ENCODE measurements at regions not wholly inside any gene's neighbourhood (a gene's known extent, or its start where the extent isn't known, plus 50 kb on each side); places are given as distances from the start of the nearest gene placed in this dataset.
"Not testable (repeated sequence)": the region's sequence is repeated elsewhere in the genome, so short reads cannot be mapped to it uniquely, and the experiment has no call there.

DNA sequence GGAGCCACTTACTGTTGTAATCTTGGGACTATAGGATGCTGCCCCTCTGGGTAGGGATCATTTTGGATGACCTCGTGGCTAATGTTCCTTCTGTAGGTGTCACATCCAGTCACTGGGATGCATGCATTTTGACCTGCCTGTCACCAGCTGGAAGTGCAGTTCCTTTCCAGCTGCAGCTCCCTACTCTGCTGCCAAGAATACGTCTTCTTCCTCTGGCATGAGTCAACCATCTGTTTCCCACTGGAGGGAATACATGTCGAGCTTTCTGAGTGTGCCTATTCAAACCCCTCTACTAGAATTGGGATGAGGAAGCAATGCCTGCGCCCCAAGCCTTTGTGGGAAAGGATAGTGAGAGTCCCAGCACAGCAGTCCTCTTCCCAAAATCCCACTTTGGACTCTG, 415.5 kb upstream of the ADAMTS5 start:
- no peak for DNase-seq

DNA sequence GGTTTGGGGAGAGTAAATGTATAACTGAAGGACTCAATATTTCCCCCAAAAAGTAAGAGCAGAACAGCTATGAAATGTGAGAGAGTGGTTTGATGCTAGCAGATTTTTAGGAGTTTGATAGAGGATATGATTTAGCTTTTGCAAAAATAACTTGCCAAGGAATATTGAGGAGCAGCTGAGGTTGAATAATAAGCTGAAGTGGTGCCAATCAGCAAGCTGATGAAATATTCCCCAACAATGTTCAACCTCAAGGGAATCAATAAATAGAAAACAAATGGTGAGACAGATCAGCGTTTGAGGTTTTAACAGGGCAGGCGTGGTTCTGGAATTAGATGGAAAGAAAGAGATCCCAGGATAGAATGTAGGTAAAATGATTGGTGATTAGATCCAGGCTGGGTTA, 413.4 kb upstream of the ADAMTS5 start:
- DNase-seq = no peak

DNA sequence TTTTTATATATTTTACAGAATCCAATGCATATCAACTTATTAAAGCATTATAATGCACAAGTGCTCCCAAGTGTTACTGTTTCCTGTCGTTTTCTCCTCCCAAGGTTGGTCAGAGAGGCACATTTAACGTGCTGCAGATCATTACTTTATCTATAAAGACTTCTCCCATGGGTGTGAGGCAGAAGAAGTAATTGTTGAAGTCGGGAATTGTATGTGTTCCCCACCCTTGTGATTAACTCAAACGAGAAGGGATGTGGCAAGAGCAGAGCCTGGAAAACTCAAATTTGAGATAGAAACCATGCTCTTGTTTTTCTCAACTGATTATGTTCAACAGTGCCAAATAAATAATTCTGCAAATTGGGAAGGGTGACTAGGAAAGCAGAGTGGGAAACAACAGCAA, 412.5 kb upstream of the ADAMTS5 start:
- DNase-seq = no peak

DNA sequence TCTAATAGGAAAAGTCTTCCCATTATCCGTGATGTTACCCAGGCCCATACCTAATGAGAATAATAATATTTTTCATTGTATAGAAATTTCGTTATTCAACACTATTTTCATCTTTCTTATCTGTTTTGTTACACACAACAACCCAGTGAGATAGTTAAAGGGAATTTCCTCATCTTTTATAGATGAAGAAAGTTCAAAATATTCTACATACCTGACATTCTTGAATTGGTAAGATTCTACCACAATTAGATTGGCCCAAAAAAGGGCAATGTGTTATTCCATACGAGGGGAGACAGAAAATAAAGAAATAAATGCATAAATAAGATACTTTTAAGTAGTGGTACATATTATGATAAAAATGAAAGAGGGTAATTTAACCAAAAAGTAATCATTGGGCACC, 405.5 kb upstream of the ADAMTS5 start:
- no peak for DNase-seq

DNA sequence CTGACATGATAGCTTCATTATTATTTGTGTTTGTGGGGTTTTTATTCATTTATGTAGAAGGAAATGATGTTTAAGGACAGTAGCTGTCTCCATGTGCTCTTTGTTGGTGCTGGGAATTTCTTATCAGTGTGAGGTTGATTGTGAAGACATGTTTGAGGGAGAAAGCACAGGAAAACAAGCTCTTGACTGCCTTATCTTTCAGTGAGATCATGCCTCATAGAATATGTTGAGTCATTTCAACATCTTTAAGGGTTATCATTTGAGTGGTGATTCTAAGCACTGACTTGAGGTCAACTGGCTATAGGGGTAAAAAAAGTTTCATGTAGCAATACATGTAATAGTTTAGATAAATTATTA, 405.1 kb upstream of the ADAMTS5 start:
- DNase-seq = no peak

DNA sequence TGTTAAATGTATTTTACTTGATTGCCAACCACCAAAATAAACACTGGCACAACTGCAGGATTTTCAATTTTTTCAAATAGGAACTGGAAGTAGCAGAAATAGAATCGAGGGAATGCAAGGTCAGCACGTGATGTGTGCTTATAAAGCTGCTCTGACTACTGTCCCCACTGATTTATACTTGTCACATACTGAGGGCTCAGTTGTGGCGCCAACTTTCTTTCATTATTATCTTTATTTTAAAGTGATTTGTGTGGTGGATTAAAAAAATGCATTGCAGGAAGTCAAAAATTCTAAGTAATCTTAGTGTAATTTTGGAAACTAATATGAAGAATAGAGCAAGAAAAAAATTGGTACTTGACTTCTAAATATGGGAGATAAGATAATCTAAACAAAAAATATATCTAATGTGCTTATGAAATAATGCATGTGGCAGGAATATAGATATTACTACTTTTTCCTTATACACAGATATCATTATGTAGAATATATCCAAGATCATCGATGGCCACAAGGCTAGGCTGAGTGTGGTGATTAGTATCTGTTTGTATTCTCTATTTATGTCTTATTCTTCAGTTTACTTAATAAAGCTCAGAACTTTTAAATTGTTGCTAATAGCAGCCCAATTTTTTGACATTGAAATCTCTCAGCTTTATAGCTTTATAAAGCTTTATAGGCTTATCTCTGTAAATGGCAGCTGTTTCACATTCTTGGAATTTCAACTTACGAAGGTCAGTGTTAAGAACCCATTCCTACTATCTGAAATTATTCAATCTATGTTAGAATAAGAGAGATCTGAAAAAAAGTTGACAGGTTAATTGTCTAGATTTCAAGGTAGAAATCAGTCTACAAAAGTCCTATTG, 404.5 kb upstream of the ADAMTS5 start:
- DNase-seq = no peak

DNA sequence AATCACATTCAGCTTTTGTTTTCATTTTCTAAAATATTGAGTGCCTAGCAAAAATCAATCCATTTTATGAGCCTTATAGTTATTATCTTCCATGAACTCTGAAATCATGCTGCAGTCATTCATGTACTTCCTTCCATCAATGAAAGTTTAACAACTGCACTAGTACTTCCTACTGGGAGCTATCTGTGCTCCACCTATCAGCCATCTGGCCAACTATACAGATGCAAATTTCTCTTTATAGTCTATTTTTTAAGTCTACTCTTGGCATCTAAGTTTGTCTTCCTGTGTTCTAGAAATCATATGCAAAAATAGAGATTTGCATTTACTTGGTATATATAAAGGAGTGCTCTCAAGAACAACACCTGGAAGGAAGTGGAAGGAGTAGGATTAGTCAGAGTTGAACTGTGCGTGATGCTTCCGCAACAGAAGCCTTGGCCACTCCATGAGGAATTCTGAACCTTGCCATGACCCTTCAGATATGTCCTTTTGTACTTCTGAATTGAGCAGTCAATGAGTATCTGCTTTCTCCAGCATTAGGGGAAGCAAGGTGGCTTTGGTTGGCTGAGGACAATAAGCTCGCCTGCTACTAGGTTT, 403.2 kb upstream of the ADAMTS5 start:
- no peak for DNase-seq

DNA sequence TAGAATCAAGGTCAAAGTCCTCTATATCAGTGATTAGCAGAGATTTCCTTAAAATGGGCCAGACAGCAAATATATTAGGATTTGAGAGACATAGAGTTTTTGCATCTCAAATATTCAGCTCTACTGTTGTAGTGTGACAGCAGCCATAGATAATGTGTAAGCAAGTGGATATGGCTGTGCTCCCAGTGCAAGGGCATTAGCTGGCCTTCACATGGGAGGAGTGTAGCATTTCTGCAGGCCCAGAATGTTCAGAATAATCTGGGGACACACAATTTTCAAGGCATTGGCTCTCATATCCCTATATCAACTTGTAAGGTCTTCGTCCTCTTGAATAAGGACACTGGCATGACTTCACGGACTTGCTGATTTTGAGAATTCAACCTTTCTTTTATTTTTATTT, 402.3 kb upstream of the ADAMTS5 start:
- DNase-seq = no peak

DNA sequence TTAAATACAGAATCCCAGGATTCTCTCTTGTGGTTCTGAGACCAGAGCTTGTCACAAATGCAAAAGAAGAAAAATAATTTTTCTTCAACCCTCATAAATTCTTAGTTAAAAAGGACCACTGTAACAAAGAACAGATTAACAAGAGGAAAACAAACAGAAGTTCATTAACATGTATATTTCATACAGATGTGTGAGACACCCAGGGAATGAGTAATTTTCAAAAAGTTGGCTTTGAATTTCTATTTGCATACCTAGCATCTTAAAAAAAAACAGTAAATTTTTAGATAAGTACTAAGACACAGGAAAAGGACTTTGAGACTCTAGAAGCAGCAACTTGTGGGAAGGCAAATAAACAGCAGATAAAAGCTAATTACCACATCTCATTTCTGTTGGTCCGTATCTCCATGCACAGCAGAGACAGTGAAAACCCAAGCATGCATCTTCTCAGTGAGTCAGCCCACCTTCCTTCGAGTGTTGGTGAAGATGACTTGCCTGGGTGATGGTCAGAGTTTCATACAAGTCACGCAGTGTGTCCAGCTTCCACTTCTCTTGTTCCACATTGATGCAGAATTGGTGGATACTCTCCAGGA, 399.9 kb upstream of the ADAMTS5 start:
- no peak for DNase-seq

DNA sequence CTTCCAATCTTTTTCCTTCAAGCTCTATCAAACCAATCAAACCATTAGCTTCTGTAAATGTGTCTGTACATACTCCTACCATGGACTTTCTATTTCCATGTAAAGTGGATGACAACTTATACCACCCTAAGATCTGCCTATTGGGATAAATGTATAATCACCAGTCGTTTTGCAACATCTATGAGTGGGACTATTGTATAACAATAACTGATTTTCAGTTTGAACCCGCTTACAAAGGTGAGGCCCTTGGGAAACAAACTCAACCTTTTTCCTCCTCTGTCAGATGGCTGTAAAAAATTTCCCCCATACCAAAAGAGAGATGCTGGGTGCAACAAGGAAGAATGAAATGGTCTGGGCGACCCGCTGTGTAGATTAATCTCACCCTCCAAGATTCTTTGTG, 399.1 kb upstream of the ADAMTS5 start:
- DNase-seq = no peak

DNA sequence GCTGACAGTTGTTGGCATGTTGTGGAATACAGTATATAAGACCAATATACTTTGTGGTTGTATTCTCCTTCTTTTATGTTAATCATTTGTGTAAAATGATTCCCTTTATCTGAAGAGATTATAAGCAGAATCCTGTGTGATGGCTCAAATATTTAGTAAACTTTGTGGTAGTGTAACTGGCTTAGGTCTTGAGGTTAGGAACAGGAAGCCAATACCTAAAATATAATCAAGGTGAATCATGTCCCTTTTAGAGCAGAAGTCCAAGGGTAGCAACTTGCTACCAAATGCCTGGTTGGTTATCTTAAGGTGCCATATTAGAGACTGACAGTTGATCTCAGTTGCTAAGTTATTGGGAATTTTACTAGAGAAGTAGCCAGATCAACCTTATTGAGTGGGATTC, 398.5 kb upstream of the ADAMTS5 start:
- no peak for DNase-seq

DNA sequence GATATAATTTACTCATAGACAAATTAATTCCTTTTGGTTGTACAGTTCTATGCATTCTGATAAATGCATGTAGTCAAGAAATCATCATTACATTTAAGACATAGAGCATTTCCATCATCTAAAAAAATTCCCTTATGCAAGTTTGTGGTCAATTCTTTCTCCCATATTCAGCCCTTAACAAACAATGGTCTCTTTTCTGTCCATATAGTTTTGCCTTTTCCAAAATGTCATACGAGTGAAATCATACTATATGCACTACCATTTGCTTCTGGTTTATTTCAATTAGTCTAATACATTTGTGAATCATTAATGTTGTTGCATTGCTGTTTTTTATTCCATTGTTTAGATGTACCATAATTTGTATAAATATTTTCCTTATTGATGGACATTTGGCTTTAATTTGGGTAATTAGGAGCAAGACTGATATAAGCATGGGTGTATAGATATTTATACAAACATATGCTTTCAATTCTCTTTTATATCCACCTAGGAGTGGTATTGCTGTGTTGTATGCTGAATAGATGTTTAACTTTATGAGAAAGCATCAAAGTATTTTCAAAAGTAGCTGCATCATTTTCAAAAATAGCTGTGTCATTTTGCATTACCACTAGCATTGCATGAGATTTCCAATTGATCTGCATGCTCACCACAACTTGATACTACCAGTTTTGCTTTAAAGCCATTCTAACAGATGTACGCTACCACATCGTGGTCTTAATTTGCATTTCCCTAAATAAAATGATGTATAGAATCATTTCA, 397.0 kb upstream of the ADAMTS5 start:
- no peak for DNase-seq

DNA sequence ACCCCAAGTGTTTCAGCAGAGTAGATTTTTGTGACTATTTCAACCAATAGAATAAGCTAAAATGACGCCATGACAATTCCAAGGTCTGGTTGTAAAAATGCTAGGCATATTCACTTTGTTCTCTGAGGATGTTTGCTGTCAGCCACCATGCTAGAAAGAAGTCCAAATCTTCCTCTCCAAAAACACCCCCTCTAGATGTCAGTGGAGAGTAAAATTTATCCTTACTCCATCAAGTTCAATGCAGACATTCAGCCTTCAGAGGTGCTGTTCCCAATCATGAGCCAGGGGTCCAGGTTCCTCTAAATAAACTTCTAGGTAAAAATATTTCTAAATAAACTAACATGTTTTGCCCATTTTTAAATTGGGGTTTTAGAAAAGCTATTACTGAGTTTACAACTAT, 395.4 kb upstream of the ADAMTS5 start:
- DNase-seq = no peak

DNA sequence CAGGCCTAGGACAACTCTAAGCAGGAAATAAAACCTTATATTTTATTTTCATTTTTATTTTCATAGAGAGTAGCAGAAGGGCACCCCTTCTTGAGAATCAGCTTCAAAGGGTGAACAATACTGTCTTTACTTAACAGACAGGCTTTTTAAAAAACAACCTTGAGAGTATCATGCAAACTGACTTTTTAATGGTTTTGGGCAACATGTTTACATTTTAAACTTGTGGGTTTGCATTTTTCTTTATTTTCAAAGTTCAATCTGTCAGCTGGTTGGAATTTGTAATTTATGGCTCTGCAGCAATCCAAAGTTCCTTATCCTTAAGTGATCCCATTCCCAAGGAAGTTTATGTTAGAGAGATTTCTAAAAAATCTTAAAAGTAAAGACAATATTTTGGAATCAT, 392.3 kb upstream of the ADAMTS5 start:
- no peak for DNase-seq

DNA sequence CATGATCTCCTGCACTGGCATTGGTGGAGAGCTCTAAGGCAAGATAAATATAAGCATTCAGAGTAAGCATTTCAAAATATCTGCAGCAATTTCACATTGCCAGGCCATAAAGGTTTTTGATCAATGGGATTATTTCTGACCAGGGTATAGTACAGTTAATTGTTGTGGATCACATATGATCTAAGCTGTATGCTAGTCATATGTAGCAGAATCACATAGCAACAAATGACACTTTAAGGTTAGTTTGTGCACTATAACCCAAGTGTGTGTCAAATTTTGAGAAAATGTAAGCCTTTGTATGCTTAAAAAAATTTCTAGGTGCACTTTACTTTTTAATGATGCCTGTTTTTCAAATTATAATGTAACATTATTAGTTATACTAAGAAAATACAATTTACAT, 386.0 kb upstream of the ADAMTS5 start:
- no peak for DNase-seq

DNA sequence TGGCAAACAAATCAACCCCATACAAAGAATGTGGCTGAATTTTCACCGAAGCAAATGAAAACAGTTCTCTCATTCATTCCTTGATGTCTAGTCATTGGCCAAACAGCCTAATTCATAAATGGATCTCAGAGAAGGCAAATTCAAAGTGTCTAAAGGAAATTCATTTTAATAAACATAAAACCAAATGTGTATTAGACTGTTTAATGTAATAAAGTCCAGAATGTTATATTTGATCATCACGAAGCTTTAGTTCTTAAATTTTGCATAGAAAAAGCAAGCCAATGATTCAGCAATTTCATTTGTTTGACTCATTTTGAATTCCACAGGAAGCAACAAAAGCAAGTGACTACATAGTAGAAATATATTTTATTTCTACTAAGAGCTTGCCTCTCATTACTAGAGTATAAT, 379.2 kb upstream of the ADAMTS5 start:
- DNase-seq = no peak

DNA sequence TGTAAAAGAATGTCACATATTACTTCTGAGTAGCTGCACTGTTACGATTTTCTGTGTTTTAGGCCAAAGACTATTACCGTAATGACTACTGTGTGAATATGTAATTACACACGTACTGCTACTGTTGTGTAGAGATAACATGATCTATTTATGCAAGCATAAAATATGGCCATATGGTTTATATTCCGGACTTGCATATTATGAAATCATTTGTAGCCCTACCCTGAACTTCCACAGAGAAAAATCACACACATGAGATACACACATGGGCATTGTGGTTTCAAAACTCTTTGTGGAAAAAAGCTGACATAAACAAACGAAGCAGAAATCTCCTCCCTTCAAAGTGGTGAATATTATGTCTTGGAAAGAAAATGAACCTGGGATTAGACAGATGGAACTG, 373.0 kb upstream of the ADAMTS5 start:
- no peak for DNase-seq

DNA sequence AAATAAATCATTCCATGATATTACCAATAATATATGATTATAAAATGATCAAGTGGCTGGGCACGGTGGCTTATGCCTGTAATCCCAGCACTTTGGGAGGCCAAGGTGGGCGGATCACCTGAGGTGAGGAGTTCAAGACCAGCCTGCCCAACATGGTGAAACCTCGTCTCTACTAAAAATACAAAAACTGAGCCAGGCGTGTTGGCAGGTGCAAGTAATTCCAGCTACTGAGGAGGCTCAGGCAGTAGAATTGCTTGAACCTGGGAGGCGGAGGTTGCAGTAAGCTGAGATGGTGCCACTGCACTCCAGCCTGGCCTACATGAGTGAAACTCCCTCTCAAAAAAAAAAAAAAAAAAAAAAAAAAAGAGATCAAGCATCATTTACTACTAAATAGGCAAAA, 371.1 kb upstream of the ADAMTS5 start:
- not testable (repeated sequence) for DNase-seq

DNA sequence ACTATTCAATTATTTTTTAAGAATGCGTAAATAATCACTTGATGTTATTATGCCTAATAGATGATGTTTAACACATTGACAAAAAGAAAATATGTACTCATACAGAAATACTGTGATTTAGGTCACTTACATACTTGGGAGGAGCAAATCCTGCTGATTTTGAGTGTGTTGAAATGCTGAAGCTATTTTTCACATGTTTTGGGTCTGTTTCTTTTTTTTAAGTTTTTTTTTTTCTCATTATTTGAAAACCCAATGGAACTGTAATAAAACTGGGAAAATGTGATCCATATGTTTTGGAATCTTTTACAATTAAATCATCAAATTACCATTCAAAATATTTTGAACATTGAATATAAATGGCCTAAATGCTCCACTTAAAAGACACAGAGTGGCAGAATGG, 366.2 kb upstream of the ADAMTS5 start:
- DNase-seq = no peak

DNA sequence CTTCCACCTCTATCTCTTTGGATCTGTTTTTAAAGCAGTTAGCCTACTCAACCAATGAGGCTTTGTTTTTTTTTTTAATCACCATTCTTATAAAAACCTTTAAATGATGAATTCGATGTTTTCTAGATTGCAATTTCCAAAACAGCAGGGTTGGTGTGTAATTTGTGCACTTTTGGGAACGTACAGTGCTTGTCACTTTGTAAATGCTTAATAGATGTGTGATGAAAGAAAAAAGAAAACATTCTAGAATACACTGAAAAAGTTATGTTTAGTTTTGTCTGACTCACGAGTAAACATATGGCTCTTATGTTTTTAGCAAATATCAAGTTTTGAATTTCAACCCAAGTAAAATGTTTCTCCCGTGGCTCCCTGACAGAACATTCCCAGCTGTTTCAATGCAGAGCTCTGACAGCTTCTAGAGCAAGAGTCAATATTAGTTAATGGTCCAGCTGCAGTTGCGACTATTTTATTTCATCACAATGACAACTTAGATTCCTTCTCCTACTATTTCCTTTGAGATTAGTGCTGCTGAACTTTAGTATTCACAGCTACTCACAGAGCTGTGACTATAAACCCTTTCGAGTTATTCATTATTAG, 362.5 kb upstream of the ADAMTS5 start:
- no peak for DNase-seq

DNA sequence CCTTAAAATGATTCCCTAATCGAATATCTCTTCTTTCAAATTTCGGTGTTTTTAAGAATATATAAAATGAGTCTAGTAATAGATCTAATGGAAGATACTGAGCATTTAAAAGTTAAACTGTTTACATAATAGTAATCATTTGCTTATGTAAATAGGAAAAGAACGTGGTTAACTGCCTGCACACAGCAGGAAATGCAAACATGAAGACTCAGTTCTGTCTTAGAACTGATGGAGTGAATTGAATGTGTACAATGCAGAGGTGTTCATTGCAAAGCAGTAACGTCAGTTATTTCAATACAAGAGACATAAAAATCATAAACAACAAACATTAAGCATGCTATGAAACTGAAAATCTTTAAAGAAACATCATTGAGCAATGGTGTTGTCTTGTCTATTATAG, 359.4 kb upstream of the ADAMTS5 start:
- no peak for DNase-seq

DNA sequence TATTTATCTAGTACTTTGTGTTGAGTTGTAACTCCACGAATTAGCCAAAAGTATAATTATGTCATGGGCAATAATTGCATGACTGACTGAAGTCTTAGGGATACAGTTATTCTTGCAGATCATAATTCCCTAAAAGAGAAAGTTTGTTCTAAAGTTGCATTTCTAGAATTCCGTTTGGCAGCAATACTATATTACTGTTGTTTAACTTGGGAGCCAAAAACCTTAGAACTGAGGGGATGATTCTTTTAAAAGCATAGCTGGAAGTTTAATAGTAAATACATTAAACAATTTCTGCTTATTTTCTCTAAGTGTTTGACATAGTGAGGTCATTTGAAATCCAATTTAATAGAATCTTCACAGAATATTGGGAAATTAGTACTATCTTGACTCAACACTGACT, 356.4 kb upstream of the ADAMTS5 start:
- no peak for DNase-seq

DNA sequence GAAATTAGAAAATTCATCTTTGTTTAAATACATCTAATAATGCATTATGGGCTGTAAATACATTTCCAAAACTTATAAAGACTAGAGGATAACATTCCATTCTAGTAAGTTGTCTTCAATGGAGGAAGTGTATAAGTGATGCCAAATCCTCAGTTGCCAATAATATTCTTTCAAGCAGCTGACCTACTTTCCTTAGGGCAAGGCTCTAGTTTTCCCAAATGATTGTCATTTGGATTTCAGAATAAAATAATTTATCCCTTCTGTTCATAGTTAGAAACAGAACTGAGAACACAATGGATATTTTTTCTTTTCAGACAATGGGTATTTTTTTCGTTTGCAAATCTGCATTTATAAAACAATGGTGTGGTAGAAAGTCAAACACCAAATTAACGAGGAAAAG, 354.9 kb upstream of the ADAMTS5 start:
- no peak for DNase-seq
